ENCODE measurements at regions not wholly inside any gene's neighbourhood (a gene's known extent, or its start where the extent isn't known, plus 50 kb on each side); places are given as distances from the start of the nearest gene placed in this dataset.

DNA sequence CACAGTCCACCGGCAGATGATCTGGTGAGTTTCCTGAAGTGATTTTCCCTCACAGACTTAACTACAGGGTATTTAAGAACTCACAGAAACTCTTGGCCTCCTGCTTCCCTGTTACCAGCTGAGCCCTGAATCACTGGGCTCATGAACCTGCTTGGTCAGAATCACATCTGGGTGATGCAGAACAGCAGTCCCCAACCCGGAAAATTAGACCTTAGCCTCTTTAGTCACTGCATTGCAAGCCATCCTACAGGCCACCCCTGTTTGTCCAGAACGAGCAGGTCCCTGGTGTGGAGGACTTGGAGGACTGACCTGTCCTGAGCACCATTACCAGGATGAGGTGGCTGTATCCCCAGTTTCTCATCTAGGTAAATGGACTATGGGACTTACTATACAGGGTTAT, 539.2 kb downstream of the TNS3 start:
- H3K4me3 ChIP-seq (ENCODE audit: low read depth, poor library complexity, severe bottlenecking), result no peak overlapping the region
- TF ChIP-seq, protein P1, sequence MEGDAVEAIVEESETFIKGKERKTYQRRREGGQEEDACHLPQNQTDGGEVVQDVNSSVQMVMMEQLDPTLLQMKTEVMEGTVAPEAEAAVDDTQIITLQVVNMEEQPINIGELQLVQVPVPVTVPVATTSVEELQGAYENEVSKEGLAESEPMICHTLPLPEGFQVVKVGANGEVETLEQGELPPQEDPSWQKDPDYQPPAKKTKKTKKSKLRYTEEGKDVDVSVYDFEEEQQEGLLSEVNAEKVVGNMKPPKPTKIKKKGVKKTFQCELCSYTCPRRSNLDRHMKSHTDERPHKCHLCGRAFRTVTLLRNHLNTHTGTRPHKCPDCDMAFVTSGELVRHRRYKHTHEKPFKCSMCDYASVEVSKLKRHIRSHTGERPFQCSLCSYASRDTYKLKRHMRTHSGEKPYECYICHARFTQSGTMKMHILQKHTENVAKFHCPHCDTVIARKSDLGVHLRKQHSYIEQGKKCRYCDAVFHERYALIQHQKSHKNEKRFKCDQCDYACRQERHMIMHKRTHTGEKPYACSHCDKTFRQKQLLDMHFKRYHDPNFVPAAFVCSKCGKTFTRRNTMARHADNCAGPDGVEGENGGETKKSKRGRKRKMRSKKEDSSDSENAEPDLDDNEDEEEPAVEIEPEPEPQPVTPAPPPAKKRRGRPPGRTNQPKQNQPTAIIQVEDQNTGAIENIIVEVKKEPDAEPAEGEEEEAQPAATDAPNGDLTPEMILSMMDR (IDR thresholded peaks at IDR 0.05), result no peak
- no peak for TF ChIP-seq POLR2A (IDR thresholded peaks at IDR 0.05)
- intact Hi-C loops (cut with DNase I; ENCODE audit: low total_unique reads), result no loop called here
- DNase-seq (ENCODE audit: low spot score in 2 of 2), result no peak
- WGBS, 2 donors, result 72 to 87% methylated on average over 3 of the region's 3 CpGs

DNA sequence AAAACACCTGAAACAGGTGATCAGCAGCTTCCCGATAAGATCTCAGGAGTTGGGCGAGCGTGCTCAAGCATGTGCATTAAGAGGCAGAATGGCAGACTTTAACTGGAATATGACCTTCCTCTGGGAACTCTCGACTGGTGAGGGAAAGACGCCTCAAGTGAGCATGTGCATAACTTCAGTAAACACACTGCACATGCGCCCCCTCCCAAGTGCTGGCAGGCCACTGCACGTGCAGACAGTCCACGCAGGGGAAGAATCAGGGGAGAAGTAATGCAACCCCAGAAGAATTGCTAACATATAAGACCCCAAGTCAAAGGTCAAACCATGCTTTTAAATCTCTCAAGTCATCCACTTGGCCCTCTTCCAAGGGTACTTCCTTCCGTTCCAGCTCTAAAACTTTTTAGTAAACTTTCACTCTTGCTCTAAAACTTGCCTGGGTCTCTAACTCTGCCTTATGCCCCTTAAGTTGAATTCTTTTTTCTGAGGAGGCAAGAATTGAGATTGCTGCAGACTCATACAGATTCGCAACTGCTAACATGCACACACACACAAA, 541.0 kb downstream of the TNS3 start:
- TF ChIP-seq, protein P1 (IDR thresholded peaks at IDR 0.05), result no peak
- no peak for TF ChIP-seq POLR2A (IDR thresholded peaks at IDR 0.05)
- DNase-seq (ENCODE audit: low spot score in 2 of 2), result no peak
- intact Hi-C loops (cut with DNase I; ENCODE audit: low total_unique reads), result no loop called here
- no peak overlapping the region for H3K4me3 ChIP-seq (ENCODE audit: low read depth, poor library complexity, severe bottlenecking)
- 46 to 70% methylated on average over 10 of the region's 10 CpGs for WGBS, 2 donors

DNA sequence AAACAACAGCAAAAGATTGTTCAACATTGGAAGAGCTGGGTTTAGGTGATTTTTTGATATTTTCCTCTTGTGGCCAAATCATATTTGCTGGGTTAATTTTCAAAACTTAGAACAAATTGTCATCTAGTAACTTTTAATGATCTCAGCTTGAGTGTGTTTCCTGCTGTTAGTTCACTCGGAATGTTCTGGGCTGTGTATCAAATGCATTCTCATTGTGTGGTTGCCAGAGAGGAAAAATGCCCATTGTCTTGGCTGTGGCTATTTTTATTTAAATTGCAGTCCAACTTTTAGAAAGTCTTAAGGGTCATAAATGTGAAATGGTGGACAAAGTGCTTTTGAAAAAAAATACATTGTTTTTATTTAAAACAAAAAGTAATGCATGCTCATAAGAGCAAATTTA, 542.0 kb downstream of the TNS3 start:
- no peak for DNase-seq (ENCODE audit: low spot score in 2 of 2)
- no peak for TF ChIP-seq POLR2A (IDR thresholded peaks at IDR 0.05)
- TF ChIP-seq, protein P1 (IDR thresholded peaks at IDR 0.05), result no peak
- intact Hi-C loops (cut with DNase I; ENCODE audit: low total_unique reads), result no loop called here
- H3K4me3 ChIP-seq (ENCODE audit: low read depth, poor library complexity, severe bottlenecking), result no peak overlapping the region
- 6 to 16% methylated on average over 1 of the region's 1 CpG for WGBS, 2 donors

DNA sequence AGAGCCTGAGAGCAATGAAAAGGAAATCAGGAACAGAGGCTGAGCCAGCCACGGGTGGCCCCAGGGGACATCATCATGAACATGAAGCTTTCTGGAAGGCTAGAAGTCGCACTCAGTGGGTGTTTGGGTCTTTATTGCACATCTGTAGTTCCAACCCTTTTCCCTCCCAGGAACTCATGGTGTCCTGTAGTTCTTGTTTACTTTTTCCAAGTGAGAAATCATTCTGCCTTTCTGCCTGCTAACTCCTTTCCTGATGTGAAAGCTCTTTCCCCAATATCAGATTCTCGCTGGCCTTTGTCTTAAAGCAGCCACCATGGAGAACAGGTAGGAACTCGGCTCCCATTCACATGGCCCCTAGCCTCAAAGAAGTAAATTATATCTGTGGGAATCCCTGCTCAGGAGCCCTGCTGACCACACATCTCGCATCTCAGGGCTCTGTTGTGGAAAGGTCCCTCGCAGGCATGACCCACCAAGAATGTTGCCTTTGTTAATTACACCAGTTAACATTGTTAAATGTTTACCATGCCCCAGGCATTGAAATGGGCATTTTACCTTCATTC, 542.7 kb downstream of the TNS3 start:
- intact Hi-C loops (cut with DNase I; ENCODE audit: low total_unique reads), result no loop called here
- DNase-seq (ENCODE audit: low spot score in 2 of 2), result no peak
- no peak overlapping the region for H3K4me3 ChIP-seq (ENCODE audit: low read depth, poor library complexity, severe bottlenecking)
- WGBS, 2 donors, result 65 to 71% methylated on average over 6 of the region's 6 CpGs
- TF ChIP-seq, protein P1 (IDR thresholded peaks at IDR 0.05), result no peak
- TF ChIP-seq POLR2A (IDR thresholded peaks at IDR 0.05), result no peak

DNA sequence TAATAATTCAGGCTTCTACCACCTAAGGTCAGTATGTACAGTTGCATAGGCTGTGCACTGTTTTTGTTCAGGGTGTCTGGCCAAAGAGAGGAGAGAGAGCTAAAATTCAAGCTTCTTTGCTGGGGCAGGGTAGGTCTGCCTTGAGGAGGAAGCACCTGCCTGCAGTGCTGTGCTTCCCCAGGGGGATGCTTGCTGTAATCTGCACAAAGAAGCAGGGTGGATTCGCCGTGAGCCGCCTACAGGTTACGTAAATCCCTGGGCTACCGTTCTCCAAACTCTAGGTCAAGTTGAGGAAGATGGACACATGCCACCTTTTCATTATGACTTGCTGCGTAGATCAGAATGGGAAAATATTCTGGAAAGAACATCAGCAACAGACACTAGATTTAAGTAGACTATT, 543.3 kb downstream of the TNS3 start:
- intact Hi-C loops (cut with DNase I; ENCODE audit: low total_unique reads), result no loop called here
- DNase-seq (ENCODE audit: low spot score in 2 of 2), result no peak
- WGBS, 2 donors, result 87 to 91% methylated on average over 6 of the region's 6 CpGs
- H3K4me3 ChIP-seq (ENCODE audit: low read depth, poor library complexity, severe bottlenecking), result no peak overlapping the region
- TF ChIP-seq, protein P1 (IDR thresholded peaks at IDR 0.05), result no peak
- no peak for TF ChIP-seq POLR2A (IDR thresholded peaks at IDR 0.05)

DNA sequence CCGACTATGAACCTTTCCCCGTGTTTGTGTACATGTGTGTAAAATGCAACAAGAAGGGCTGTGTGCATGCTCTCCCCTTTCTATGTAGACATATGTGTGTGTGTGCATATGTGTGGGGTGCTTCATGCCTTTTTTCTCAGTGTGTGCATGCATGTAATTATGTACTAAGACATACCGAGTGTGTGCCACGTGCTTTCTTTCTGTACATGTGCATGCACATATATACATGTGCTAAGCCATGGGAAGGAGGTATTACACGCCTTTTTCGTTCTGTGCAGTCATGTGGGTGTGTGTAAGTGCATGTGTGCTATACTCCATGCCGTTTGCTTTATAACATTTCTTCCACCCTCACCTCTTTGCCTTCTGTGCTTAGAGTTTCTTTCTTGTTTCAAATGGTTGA, 544.3 kb downstream of the TNS3 start:
- no peak for DNase-seq (ENCODE audit: low spot score in 2 of 2)
- WGBS, 2 donors, result 87 to 90% methylated on average over 7 of the region's 7 CpGs
- intact Hi-C loops (cut with DNase I; ENCODE audit: low total_unique reads), result no loop called here
- TF ChIP-seq POLR2A (IDR thresholded peaks at IDR 0.05), result no peak
- TF ChIP-seq, protein P1 (IDR thresholded peaks at IDR 0.05), result no peak
- no peak overlapping the region for H3K4me3 ChIP-seq (ENCODE audit: low read depth, poor library complexity, severe bottlenecking)
